ENCODE measurements at regions not wholly inside any gene's neighbourhood (a gene's known extent, or its start where the extent isn't known, plus 50 kb on each side); places are given as distances from the start of the nearest gene placed in this dataset.

- DNase-seq, result no peak
Measured at GRCh38 chr6:37555040-37555781, 55.5 kb upstream of the CCDC167 start.

- DNase-seq, result no peak
Measured at GRCh38 chr6:37554480-37554819, 54.8 kb upstream of the CCDC167 start.

- no peak for DNase-seq
Measured at GRCh38 chr6:37552267-37552666, 52.6 kb upstream of the CCDC167 start.

DNA sequence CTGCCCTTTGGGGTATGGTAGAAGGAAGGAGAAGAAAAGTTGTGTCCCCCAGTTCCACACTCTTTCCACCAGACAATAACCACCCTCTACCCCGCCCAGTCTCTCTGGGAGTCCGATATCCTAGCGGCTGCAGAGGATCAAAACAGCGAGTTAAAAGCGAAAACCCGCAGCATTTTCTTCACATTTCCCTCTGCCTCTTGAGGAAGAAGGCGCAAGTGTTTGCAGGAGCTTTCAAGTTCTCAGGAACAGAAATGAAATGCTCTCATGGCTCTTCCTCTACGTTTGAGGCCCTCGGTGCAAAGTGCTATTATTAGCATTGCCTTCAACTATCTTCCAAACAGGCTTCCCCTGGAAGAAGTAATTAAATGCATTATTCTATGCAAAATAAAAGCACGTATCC, 52.2 kb upstream of the CCDC167 start:
- DNase-seq, result no peak

DNA sequence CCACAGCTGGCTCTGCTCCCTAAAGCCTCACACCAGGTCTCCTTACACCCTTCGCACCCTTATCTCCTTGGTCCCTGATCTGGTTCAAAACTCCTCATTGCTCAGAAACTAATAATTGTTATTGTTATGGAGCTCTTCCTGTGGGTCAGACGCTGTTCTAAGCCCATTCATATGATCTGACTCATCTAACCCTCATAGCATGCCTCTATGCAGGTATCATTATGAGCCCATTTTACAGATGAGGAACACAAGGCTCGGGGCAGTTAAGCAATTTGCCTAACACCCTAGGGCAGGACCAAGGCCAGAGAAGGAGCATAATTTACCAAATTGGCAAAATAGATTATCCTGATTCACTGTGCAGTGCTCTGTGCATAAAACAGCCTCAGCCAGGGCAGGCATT, 51.8 kb upstream of the CCDC167 start:
- DNase-seq, result no peak

DNA sequence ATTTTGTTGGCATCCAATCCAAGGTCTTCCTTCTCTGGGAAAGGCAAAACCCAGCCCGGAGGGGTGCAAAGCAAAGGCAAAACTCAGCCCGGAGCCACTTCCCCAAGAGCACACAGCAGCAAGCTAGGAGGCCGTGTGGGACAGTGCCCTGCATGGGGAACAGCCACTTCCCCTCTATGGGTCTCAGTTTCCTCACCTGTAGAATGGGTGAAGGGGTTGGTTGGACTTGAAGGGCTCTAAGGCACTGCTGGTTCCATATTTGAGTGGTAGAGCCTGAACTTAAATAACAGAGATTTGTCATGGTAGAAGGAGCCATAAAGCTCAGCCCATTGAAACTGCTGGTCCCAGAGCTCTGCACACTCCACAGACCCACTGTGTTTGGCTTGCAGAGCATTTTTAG, 51.3 kb upstream of the CCDC167 start:
- no peak for DNase-seq

- DNase-seq, result no peak
Measured at GRCh38 chr6:37550191-37550831, 50.6 kb upstream of the CCDC167 start.

DNA sequence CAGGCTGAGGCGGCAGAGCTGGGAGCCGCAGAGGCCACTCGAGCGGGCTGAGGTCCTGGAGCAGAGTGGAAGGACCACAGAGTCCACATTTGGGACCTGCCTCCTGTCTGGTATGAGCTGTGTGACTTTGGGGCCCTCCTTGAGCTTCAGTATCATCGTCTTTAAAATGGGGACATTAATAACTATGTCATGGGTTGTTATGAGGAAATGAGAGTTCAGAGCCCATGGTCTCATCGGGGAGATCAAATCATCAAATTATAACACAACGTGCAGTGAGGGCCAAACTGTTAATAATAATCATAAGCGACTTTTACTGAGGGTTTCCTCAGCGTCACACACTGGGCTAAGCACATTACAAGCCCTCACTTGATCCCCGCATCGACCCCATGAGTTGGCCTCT, 49.9 kb upstream of the CCDC167 start:
- no peak for DNase-seq
